ENCODE measurements at regions not wholly inside any gene's neighbourhood (a gene's known extent, or its start where the extent isn't known, plus 50 kb on each side); places are given as distances from the start of the nearest gene placed in this dataset.

GRCh38 chr10:5297466-5297865 lies 67.3 kb upstream of the UCN3 start:
- no peak overlapping the region for H3K27ac ChIP-seq (ENCODE audit: low read length)
- H3K4me2 ChIP-seq (ENCODE audit: low read length), result no peak overlapping the region

GRCh38 chr10:5297996-5298395 lies 66.8 kb upstream of the UCN3 start:
- H3K36me3 ChIP-seq (replicated peaks; ENCODE audit: low read depth, low read length), result no peaks in the 10 kb centered on the region
- no peak overlapping the region for H3K9ac ChIP-seq (ENCODE audit: low read length)
- H3K27me3 ChIP-seq (ENCODE audit: low read depth, low read length), result peaks cover 2% of the 10 kb centered on the region; the same call in 1 of the 2 replicates
- H3K79me2 ChIP-seq (ENCODE audit: low read length), result no peaks in the 10 kb centered on the region
- H3K9me3 ChIP-seq (ENCODE audit: insufficient read depth, low read length), result no peaks in the 10 kb centered on the region
- TF ChIP-seq, protein P1, sequence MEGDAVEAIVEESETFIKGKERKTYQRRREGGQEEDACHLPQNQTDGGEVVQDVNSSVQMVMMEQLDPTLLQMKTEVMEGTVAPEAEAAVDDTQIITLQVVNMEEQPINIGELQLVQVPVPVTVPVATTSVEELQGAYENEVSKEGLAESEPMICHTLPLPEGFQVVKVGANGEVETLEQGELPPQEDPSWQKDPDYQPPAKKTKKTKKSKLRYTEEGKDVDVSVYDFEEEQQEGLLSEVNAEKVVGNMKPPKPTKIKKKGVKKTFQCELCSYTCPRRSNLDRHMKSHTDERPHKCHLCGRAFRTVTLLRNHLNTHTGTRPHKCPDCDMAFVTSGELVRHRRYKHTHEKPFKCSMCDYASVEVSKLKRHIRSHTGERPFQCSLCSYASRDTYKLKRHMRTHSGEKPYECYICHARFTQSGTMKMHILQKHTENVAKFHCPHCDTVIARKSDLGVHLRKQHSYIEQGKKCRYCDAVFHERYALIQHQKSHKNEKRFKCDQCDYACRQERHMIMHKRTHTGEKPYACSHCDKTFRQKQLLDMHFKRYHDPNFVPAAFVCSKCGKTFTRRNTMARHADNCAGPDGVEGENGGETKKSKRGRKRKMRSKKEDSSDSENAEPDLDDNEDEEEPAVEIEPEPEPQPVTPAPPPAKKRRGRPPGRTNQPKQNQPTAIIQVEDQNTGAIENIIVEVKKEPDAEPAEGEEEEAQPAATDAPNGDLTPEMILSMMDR (IDR thresholded peaks at IDR 0.05; ENCODE audit: low read depth, low read length), result no peak
- TF ChIP-seq EZH2phosphoT487 (IDR thresholded peaks at IDR 0.05; ENCODE audit: low read depth), result no peak
- H4K20me1 ChIP-seq (ENCODE audit: insufficient read depth, low read length), result no peaks in the 10 kb centered on the region
- no peak overlapping the region for H2AFZ ChIP-seq (ENCODE audit: low read depth, low read length)
- H3K27ac ChIP-seq (ENCODE audit: low read length), result no peak overlapping the region
- no peak overlapping the region for H3K4me3 ChIP-seq (ENCODE audit: low read length)
- no peaks in the 10 kb centered on the region for H3K4me1 ChIP-seq (ENCODE audit: low read length)
- no peak overlapping the region for H3K4me2 ChIP-seq (ENCODE audit: low read length)

More at GRCh38 chr10:5297466-5297865, 67.3 kb upstream of the UCN3 start:
- H3K4me1 ChIP-seq (ENCODE audit: low read length), result no peaks in the 10 kb centered on the region
- no peak overlapping the region for H2AFZ ChIP-seq (ENCODE audit: low read depth, low read length)
- TF ChIP-seq EZH2phosphoT487 (IDR thresholded peaks at IDR 0.05; ENCODE audit: low read depth), result no peak
- TF ChIP-seq, protein P1 (IDR thresholded peaks at IDR 0.05; ENCODE audit: low read depth, low read length), result no peak
- no peak overlapping the region for H3K9ac ChIP-seq (ENCODE audit: low read length)
- no peaks in the 10 kb centered on the region for H3K79me2 ChIP-seq (ENCODE audit: low read length)
- no peak overlapping the region for H3K4me3 ChIP-seq (ENCODE audit: low read length)
- no peaks in the 10 kb centered on the region for H4K20me1 ChIP-seq (ENCODE audit: insufficient read depth, low read length)
- no peaks in the 10 kb centered on the region for H3K36me3 ChIP-seq (replicated peaks; ENCODE audit: low read depth, low read length)
- H3K27me3 ChIP-seq (ENCODE audit: low read depth, low read length), result no peaks in the 10 kb centered on the region
- no peaks in the 10 kb centered on the region for H3K9me3 ChIP-seq (ENCODE audit: insufficient read depth, low read length)

DNA sequence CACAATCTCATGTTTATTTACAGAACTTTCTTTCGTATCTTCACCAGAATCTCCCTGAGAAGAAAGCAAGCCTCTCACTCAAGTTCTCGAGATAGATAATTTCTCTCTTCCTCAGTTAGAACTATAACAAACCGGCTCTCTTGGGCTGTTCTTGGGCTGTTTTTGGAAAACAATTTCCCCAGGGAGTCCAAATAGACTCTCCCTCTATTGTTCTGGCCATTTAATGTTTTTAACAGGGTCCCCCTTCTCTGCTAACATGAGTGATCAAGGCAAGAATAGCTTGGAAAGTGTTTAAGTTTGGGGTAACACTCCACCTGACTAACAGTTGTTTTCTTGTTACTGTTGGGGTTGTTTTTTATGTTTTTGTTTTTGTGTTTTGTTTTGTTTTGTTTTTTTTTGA lies 64.8 kb upstream of the UCN3 start:
- no peaks in the 10 kb centered on the region for H4K20me1 ChIP-seq (ENCODE audit: insufficient read depth, low read length)
- no peak overlapping the region for H3K4me2 ChIP-seq (ENCODE audit: low read length)
- no peaks in the 10 kb centered on the region for H3K36me3 ChIP-seq (replicated peaks; ENCODE audit: low read depth, low read length)
- no peak overlapping the region for H2AFZ ChIP-seq (ENCODE audit: low read depth, low read length)
- H3K9me3 ChIP-seq (ENCODE audit: insufficient read depth, low read length), result no peaks in the 10 kb centered on the region
- H3K79me2 ChIP-seq (ENCODE audit: low read length), result no peaks in the 10 kb centered on the region
- no peak overlapping the region for H3K4me3 ChIP-seq (ENCODE audit: low read length)
- TF ChIP-seq, protein P1 (IDR thresholded peaks at IDR 0.05; ENCODE audit: low read depth, low read length), result no peak
- no peak for TF ChIP-seq EZH2phosphoT487 (IDR thresholded peaks at IDR 0.05; ENCODE audit: low read depth)
- H3K27ac ChIP-seq (ENCODE audit: low read length), result no peak overlapping the region
- H3K4me1 ChIP-seq (ENCODE audit: low read length), result no peaks in the 10 kb centered on the region
- no peak overlapping the region for H3K9ac ChIP-seq (ENCODE audit: low read length)
- peaks cover 6% of the 10 kb centered on the region; the same call in 1 of the 2 replicates for H3K27me3 ChIP-seq (ENCODE audit: low read depth, low read length)

DNA sequence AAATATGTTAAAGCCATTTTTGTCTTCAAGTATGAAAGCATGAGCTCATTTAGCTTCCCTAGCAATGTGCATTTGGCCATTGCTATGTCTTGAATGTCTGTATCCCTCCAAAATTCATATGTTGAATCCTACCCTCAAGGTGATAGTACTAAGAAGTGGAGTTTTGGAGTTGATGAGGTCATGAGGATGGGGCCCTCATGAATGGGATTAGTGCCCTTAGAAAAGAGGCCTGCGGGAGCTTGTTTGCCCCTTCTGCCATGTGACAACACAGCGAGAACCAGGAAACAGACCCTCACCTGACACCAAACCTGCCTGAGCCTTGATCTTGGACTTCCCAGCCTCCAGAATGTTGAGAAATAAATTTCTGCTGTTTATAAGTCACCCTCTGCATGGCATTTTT lies 61.3 kb upstream of the UCN3 start:
- Histone ChIP-seq H3K27ac (ENCODE audit: low read length) (no peak overlapping the region), H3K9me3 (ENCODE audit: insufficient read depth, low read length) (no peaks in the 10 kb centered on the region)

More for the DNA sequence above, 61.3 kb upstream of the UCN3 start:
- H4K20me1 ChIP-seq (ENCODE audit: insufficient read depth, low read length), result no peaks in the 10 kb centered on the region
- no peaks in the 10 kb centered on the region for H3K4me1 ChIP-seq (ENCODE audit: low read length)
- no peaks in the 10 kb centered on the region for H3K36me3 ChIP-seq (replicated peaks; ENCODE audit: low read depth, low read length)
- H3K27me3 ChIP-seq (ENCODE audit: low read depth, low read length), result peaks cover 6% of the 10 kb centered on the region; the same call in 1 of the 2 replicates
- H2AFZ ChIP-seq (ENCODE audit: low read depth, low read length), result no peak overlapping the region
- no peak overlapping the region for H3K9ac ChIP-seq (ENCODE audit: low read length)
- no peak overlapping the region for H3K4me2 ChIP-seq (ENCODE audit: low read length)
- H3K4me3 ChIP-seq (ENCODE audit: low read length), result no peak overlapping the region
- no peaks in the 10 kb centered on the region for H3K79me2 ChIP-seq (ENCODE audit: low read length)
- TF ChIP-seq, protein P1 (IDR thresholded peaks at IDR 0.05; ENCODE audit: low read depth, low read length), result no peak
- no peak for TF ChIP-seq EZH2phosphoT487 (IDR thresholded peaks at IDR 0.05; ENCODE audit: low read depth)

All from OCI-LY3 (cell line).